Posterior cingulate gyrus (tissue), 11 donors: ENCODE measurements at regions not wholly inside any gene's neighbourhood (a gene's known extent, or its start where the extent isn't known, plus 50 kb on each side); places are given as distances from the start of the nearest gene placed in this dataset.
"Not testable (repeated sequence)": the region's sequence is repeated elsewhere in the genome, so short reads cannot be mapped to it uniquely, and the experiment has no call there.

Experiments used
- DNase-seq, 10 donors: peaks; one replicate each; pipeline versions ENCODE4 v3.0.0 to v3.0.0-alpha.2; 2020 to 2021; ENCODE audit warnings: mixed read lengths in 3 of 10
- intact Hi-C: fragments of 100-400 bp; cut with DNase I; formaldehyde crosslinking; loops from one replicate; pipeline ENCODE4 v1.15.1; 2023

- DNase-seq, intact Hi-C loops: not testable (repeated sequence)
Observed at GRCh38 chr9:61628951-61629350, 439.1 kb downstream of the SPATA31A7 start.

- intact Hi-C loops = no loop called here
- DNase-seq = peak in 2 of 10 donors; percentile 59 to 80
Observed at GRCh38 chr9:61634192-61634591, 444.4 kb downstream of the SPATA31A7 start.

GRCh38 chr9:61664232-61664631 is 474.4 kb downstream of the SPATA31A7 start:
- intact Hi-C loops = not testable (repeated sequence)
- DNase-seq = peak in 1 of 10 donors; percentile 3

GRCh38 chr9:61665330-61665751 is 475.5 kb downstream of the SPATA31A7 start:
- peak in 2 of 10 donors; percentile 42 to 71 for DNase-seq
- intact Hi-C loops = no loop called here

- peak in 1 of 10 donors; percentile 1 for DNase-seq
- intact Hi-C loops = no loop called here
Observed at GRCh38 chr9:61665829-61666228, 476.0 kb downstream of the SPATA31A7 start.

DNA sequence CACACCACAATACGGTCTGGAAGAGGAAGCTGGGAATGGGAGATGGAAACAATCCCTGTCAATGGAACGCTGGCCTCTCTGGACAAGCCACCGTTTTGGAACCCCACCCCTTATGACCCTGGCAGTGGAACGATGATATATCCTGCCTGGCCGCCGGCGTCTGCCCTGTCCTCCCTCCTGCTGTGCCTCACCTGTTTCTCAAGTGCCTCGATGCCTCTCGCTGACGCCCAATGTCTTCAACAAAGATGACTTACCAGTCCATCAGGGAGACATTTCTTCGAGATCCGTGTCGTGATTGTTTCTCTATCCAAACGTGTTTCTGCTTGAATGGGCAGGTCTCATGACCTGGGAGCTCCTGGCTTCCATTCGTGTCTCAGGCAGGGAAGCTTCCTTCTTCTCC is 476.5 kb downstream of the SPATA31A7 start:
- no peak for DNase-seq
- intact Hi-C loops = no loop called here

GRCh38 chr9:61666849-61667371 is 477.1 kb downstream of the SPATA31A7 start:
- intact Hi-C loops = no loop called here

GRCh38 chr9:61667559-61668121 is 477.8 kb downstream of the SPATA31A7 start:
- intact Hi-C loops = no loop called here
- DNase-seq = peak in 1 of 10 donors; percentile 75

More at GRCh38 chr9:61666849-61667371, 477.1 kb downstream of the SPATA31A7 start:
- DNase-seq = peak in 1 of 10 donors; percentile 82

DNA sequence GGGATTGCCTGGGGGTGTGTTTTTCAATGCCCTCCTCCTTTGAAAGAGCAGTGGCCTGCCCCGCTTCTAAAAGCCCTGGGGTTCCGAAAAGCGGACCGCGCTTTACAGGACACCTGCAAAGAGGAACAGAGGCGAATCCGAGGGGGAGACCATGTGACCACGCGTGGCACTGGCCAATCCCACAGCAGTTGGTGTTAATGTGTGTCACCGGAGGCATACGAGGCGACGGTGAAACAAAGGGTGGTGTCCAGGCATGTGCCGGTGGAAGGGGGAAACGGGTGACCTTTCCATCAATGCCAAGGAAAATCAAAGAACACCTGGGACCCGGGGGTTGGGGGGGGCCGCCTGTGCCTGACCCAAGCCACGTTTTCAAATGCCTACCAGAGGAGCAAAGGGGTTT is 478.4 kb downstream of the SPATA31A7 start:
- intact Hi-C loops = not testable (repeated sequence)
- peak in 1 of 10 donors; percentile 63 for DNase-seq

DNA sequence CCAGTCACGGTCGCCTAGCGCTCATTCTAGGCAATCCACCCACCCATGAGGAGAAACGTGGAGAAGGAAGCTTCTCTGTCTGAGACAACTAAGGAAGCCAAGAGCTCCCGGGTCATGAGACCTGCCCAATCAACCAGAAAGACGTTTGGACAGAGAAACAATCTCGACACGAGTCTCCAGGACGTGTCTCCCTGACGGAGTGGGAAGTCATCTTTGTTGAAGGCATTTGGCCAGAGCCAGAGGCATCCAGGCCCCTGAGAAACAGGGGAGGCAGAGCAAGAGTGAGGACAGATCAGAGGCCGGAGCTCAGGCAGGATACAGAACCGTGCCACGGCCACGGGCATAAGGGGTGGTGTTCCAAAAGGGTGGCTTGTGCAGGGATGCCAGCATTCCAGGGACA is 479.0 kb downstream of the SPATA31A7 start:
- DNase-seq = no peak
- intact Hi-C loops = no loop called here

DNA sequence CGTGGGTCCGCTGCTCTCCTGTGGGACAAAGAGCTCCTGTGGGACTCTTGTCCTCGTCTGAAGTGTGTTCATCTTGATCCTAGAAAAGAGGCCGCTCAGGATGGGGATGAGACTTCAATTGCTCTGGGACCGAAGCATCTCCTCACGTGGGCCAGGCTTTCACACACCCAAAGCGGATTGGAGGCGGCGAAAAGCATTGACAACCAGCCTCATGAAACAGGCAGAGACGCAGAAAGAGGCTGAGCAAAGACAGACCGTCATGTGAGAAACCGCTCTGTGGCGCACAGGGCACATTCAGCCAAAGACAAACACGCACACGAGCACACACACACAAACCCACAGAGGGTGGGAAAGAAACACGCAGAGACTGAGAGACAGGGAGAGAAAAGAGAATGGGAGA is 479.5 kb downstream of the SPATA31A7 start:
- peak in 1 of 10 donors; percentile 42 for DNase-seq
- intact Hi-C loops = no loop called here

- peak in 1 of 10 donors; percentile 71 for DNase-seq
- intact Hi-C loops = not testable (repeated sequence)
Observed at GRCh38 chr9:61669831-61670505, 480.1 kb downstream of the SPATA31A7 start.

GRCh38 chr9:61670616-61671015 is 480.8 kb downstream of the SPATA31A7 start:
- intact Hi-C loops = no loop called here

GRCh38 chr9:61671276-61671973 is 481.6 kb downstream of the SPATA31A7 start:
- peak in 2 of 10 donors; percentile 3 to 83 for DNase-seq
- intact Hi-C loops = no loop called here

More at GRCh38 chr9:61670616-61671015, 480.8 kb downstream of the SPATA31A7 start:
- no peak for DNase-seq

GRCh38 chr9:61672107-61672541 is 482.3 kb downstream of the SPATA31A7 start:
- intact Hi-C loops = not testable (repeated sequence)
- peak in 3 of 10 donors; percentile 4 to 86 (median 83) for DNase-seq

GRCh38 chr9:61672645-61673167 is 482.9 kb downstream of the SPATA31A7 start:
- intact Hi-C loops = not testable (repeated sequence)
- peak in 2 of 10 donors; percentile 3 to 52 for DNase-seq

DNA sequence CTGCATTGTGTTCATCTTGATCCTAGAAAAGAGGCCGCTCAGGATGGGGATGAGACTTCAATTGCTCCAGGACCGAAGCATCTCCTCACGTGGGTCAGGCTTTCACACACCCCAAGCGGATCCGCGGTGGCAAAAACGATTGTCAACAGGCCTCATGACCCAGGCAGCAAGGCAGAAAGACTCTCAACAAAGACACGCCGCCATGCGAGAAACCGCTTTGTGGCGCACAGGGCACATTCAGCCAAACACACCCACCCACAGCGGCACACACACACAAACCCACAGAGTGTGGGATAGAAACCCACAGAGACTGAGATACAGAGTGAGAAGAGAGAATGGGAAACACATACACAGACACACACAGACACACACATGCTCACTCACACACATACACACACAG is 483.4 kb downstream of the SPATA31A7 start:
- intact Hi-C loops = no loop called here
- peak in 1 of 10 donors; percentile 5 for DNase-seq

DNA sequence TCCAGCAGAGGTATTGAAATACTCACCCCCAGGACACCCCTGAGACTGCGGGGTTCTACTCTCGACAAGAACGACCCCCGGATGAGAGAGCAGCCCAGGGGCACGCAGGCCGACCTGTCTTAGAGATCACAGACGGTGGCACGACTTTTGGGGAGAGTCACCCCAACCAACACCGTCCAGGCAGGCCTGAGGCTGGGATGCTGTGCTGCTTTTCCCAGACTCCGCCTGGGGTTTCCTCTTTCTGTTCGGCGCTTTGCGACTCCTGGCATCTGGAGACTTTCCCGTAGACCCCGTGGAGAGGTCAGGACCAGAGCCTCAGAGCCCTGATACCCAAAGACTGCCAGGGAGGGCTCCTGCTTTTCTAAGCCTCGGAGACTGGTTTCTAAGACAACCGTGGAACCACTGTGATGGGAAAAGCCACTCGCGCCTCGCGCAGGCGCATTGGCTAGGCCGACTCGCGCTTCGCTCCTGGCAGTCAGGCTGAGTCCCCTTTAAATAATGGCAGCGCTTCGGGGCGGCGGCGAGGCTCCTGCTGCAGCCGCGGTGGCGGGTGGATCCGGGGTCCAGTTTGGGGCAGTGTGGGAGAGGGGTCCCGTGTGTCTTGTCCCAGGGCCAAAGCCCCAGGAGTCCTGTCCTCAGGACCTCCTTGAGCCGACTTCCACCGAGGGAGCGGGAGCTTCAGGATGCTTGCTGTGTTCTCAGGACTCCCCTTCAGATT is 484.0 kb downstream of the SPATA31A7 start:
- intact Hi-C loops = no loop called here
- DNase-seq = peak in 1 of 10 donors; percentile 75

GRCh38 chr9:61674465-61674864 is 484.6 kb downstream of the SPATA31A7 start:
- no peak for DNase-seq
- intact Hi-C loops = no loop called here

DNA sequence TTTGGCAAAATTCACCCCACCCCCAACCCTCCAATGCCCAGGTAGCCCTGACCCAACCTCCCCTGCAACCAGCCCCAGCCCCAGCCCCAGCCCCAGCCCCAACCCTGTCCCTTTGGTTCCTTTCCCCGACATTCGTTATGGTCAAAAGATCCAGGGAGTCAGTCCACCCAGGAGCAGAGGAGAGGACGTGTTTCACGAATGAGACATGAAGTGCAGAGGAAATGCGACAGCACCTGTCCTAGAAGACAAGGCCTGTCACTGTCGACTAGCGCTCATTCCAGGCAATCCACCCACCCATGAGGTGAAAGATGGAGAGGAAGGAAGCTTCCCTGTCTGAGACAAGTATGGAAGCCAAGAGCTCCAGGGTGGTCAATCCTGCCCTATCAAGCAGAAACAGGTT is 485.0 kb downstream of the SPATA31A7 start:
- intact Hi-C loops = no loop called here
- no peak for DNase-seq
